ENCODE measurements at regions not wholly inside any gene's neighbourhood (a gene's known extent, or its start where the extent isn't known, plus 50 kb on each side); places are given as distances from the start of the nearest gene placed in this dataset.

DNA sequence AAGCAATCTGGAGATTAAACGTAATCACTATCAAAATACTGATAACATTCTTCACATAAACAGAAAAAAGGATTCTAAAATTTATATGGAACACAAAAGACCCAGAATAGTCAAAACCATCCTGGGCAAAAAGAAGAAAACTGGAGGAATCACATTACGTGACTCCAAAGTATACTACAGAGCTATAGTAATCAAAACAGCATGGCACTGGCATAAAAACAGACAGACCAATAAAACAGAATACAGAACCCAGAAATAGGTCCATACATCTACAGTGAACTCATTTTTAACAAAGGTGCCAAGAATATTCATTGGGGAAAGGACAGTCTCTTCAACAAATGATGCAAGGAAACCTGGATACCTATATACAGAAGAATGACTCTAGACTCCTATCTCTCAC, 621.9 kb upstream of the CCDC54 start:
- no peak for DNase-seq (ENCODE audit: low spot score)

DNA sequence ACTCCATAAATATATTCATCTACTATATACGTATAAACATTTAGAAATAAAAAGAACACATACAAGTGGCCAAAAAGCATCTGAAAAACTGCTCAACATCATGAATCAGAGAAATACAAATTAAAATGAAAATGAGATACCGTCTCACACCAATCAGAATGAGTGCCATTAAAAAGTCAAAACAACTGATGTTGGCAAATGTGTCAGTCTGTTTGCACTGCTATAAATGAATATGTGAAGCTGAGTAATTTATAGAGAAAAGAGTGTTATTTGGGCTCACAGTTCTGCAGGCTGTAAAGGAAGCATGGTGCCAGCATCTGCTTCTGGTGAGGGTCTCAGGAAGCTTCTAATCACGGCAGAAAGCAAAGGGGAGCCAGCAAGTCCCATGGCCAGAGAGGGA, 620.3 kb upstream of the CCDC54 start:
- no peak for DNase-seq (ENCODE audit: low spot score)

DNA sequence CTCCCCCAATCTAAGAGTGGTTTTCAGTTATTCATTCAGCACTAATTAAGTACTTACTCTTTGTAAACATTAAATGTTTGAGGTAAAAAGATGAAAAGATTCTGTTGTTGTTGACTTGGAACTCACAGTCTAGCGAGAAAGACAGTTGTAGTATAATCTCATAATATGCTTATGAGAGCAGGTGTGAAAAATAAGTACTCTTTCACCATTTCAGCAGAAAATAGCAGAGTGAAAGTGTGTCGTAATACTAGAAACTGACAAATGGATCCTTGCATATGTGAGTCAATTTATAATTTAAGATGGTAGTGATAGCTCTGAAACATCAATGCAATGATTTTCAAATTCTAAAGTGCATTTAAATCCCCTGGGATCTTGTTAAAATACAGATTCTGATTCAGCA, 618.8 kb upstream of the CCDC54 start:
- DNase-seq (ENCODE audit: low spot score), result no peak

DNA sequence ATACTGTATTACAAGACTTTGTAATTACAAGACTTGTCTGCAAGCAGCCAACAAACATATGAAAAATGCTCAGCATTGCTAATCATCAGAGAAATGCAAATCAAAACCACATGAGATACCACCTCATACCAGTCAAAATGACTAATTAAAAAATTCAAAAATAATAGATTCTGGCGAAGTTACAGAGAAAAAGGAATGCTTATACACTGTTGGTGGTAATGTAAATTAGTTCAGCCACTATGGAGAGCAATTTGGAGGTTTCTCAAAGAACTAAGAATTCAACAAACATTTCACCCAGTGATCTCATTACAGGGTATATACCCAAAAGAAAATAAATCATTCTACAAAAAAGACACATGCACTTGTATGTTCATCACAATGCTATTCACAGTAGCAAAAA, 617.5 kb upstream of the CCDC54 start:
- no peak for DNase-seq (ENCODE audit: low spot score)

DNA sequence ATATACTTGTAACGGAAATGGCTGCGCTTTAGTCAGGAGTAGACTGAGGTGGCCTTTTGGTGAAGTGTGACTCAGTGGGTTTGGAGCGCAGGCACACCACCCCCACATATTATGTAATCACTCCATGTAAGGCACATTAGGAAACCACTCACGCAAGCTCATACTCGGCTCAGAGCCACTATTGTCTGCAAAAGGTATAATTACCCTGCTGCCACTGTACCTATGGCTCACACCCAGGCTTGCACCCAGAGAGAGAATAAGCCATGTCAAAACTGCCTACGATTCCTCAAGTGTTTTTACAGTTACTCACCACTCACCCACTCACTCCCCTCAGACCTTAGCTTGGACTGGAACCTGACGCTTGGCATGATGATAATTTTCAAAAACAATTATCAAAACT, 611.9 kb upstream of the CCDC54 start:
- no peak for DNase-seq (ENCODE audit: low spot score)

DNA sequence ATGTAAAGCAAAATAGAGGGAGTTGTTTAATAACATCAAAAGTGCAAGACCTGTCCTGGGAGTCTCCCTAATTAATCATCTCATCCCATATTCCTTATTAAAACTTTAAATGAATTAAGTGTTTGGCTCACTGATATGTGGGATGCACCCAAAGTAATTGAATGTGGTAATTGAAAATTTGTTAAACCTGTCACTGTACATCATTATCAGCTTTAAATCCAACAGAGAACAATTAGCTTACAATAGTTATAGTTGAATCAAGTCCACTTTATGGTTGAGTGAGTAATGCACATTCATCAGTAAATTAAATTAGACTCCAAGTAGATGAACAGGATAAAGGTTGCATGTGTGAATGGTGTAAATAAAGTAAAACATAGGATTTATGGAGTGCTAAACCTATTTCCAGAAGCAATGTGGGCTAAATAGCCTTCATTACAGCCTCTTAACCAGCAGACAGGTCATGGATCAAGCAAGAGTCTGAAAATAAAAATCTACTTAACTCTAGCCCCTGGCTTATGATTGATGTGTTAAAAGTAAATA, 608.2 kb upstream of the CCDC54 start:
- no peak for DNase-seq (ENCODE audit: low spot score)

DNA sequence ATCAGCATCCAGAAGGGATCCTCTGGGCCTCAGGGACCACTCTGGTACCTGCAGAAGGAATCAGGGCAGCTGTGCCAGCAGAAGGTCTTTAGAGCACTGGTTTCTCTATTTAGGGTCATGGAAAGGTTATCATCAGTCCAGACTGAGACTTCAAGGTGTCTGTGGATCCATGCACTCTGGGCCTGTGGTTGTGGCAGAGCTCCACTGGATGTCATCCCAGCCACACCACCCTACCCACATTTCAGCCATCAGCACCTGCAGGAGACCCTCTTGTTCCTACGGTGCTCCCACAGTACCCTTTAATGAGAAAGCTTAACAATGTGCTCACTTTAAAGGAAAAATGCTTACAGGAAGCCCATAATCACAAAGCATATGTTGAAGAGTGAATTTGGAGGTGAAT, 603.4 kb upstream of the CCDC54 start:
- no peak for DNase-seq (ENCODE audit: low spot score)

DNA sequence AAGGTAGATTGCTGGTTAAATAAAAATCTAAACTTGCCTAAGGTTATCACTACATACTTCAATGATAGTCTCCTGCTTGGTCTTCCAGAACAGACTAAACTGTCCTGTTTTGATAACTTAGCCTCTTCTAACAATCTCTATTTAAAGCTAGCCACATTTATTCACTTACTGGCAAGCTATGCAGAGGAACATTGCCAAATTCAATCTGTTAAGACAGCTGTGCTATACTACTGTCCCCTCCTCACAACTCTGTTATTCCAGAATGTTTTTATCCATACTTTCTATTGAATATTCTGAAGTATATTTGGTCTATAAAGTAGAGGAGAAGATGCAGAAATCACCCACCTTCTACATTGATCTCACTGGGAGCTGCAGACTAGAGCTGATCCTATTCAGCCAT, 594.0 kb upstream of the CCDC54 start:
- DNase-seq (ENCODE audit: low spot score), result no peak

DNA sequence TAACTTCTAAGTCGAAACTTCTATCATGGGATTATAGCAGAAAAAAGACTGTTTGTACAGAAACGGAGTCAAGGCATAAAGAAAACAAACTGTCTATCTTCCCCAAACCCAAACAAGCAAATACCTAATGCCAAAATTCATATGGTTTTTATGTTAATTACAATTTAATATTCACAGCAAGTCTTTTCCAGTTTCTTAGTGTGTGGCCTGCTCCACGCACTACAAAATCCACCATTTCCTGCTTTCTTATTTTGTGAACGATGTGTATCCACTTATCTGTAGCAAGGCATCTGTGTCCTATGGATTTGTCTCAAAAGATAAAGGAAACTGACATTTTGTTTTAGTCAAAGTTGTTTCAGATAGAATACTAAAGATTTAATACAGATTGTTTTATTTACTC, 588.0 kb upstream of the CCDC54 start:
- no peak for DNase-seq (ENCODE audit: low spot score)

DNA sequence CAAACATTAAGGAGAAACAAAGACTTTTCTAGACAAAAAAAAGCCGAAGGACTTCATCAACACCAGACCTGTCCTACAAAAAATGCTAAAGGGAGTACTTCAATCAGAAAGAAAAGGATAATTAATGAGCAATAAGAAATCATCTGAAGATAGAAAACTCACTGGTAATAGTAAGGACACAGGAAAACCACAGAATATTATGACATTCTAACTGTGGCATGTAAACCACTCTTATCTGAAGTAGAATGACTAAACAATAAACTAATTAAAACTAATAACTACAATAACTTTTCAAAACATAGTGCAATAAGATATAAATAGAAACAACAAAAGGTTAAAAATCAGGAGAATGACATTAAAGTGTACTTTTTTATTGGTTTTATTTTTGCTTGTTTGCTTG, 584.5 kb upstream of the CCDC54 start:
- DNase-seq (ENCODE audit: low spot score), result no peak

DNA sequence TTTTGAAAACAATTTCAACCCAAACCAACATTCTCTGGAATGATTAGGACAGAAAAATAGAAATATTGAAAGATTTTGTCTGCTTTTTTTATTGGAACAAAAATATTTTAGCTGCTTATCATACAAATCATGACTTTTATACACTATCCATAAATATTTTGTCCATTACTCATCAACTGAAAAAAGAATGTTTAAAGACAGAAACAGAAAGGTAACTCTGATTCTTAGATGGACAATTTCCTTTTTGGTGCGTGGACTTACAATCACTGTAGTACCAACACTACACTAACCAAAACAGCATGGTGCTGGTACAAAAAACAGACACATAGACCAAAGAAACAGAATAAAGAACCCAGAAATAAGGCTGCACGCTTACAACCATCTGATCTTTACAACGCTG, 582.8 kb upstream of the CCDC54 start:
- no peak for DNase-seq (ENCODE audit: low spot score)

DNA sequence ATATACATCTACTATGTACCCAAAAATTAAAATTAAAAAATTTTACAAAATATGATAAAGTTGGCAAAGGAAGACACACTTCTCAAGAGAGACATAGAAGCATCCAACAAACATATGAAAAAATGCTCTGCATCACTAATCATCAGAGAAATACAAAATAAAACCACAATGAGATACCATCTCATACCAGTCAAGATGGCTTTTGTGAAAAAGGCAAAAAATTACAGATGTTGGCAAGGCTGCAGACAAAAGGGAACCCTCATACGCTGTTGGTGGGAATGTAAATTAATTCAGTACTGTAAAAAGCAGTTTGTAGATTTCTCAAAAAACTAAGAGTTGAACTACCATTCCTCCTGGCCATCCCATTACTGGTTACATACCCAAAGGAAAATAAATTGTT, 581.7 kb upstream of the CCDC54 start:
- no peak for DNase-seq (ENCODE audit: low spot score)

DNA sequence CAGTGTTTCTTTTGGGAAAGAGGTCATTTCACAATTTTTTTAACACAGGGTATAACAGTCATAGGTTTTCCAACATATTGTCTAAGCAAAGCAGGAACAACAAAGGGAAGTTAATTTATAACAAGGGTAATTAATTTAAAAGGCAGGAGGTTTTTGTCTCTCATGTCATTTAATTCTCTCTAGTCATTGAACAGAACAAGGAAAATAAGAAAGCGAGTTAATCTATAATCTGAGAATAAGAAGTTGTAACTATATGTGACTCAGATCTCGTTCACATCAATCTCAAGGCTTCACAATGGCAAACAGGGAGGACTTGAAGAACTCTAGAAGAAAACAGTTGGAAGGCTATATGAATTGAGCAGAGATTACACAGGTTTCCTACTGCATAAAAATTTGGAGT, 579.8 kb upstream of the CCDC54 start:
- DNase-seq (ENCODE audit: low spot score), result no peak

DNA sequence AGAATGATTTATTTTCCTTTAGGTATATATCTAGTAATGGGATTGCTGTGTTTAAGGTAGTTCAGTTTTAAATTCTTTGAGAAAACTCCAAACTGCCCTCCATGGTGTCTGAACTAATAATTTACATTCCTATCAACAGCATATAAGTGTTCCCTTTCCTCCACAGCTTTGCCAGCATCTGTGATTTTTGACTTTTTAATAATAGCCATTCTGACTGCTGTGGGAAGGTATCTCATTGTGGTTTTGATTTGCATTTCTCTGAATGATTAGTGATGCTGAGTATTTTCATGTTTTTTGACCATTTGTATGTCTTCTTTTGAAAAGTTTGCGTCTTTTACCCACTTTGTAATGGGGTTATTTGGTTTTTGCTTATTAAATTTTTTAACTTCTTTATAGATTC, 571.6 kb upstream of the CCDC54 start:
- DNase-seq (ENCODE audit: low spot score), result no peak

DNA sequence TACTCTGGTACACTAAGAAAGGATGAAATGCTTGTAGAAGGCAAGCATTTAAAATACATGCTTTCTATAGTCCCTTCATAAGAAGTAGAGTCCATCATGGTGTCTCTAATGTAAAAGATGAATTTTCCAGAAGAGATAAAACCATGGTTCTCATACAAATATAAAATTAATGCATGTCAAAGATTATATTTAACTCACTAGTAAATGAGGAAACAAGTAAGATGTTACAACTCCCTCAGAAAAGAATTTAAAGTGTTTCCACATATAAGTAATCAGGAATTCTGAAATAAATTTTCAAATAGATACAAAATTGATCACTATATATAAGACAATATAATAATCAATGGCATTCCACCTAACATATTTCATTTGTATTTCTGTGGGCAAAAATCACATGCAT, 570.3 kb upstream of the CCDC54 start:
- DNase-seq (ENCODE audit: low spot score), result no peak

DNA sequence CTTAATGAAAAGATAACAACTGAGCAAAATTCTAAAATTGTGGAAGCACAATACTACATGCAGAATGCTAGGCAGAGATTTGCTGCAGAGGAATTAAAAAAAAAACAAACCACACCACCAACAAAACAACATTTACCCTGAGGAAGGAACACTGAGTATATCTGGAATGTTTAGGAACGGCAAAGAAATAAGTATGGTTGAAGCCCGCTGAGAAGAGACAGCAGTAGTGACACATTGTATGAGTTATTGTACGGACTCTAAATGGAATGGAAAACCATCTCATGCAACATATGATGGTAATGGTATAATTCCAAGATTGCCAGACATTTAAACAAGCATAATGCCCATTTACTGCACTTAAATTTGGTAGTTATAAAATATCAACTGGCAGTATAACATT, 568.2 kb upstream of the CCDC54 start:
- no peak for DNase-seq (ENCODE audit: low spot score)

DNA sequence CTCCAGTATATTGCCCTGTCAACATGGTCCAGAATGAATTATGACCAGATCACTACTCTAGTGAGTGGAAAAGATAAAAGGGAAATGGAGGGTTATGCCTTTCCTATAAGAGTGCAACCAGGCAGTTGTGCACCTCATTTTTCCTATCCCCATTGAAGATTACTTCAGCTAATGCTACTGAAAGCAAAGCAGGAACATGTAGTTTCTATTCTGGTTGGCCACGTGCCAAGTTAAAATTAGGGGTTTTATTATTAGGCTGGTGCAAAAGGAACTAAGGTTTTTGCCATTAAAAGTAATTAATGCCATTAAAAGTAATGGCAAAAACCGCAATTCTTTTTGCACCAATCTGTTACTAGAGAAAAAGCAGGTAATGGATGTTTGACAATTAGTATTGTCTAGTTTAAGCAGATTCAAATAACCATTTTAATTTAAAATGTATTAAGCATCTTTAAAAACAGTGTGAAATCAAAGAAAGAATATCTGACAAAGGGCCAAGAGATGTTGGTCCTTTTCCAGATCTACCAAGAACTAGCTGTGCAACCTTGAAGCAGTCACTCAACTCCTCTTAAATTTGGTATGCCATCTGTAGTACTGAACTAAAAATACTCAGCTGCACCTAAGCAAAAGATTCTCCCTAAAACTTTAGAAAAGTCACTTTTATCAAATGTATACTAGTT, 567.5 kb upstream of the CCDC54 start:
- DNase-seq (ENCODE audit: low spot score), result no peak

DNA sequence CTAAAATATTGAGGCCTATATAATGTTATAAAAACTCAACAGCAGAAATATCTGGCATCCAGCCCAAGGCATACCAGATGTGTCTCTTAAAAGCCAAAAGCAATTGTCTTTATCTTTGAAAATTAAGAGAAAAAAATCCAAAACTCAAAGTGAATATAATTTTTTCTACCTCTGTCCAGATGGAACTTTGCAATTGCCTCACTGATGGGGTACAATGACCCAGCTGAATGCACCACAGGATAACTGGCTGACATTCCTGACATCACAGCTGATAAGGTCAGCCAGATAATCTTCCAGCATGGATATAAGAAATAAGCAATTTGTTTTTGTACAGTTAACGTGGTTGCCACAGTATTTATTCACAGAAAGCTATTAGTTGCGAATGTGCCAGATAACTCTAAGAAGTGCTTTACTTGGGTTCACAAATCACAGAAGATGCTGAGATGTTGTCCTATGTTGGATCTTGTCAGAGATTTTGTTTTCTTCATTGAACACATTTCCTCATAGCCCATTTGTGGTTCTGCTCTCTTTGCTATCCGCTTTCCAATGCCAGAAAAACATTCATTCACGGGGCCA, 566.9 kb upstream of the CCDC54 start:
- DNase-seq (ENCODE audit: low spot score), result no peak

DNA sequence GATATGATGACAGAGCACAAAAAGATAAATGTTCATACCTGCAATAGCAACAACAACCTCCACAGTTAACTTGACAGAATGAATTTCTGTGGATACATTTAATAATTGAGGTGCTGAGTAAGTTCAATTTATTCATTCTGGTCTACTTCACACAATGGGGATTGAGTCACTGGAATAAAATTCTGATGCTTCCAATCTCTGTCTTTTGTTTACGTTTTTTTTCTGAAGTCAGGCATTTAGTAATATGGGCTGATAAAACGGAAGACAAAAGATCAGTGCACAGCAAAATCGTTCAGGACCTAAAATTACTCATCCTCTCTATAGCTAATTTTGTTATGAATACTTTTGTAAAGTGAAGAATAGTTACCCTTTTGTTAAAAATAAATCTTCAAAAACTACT, 565.9 kb upstream of the CCDC54 start:
- DNase-seq (ENCODE audit: low spot score), result peak; percentile 10

DNA sequence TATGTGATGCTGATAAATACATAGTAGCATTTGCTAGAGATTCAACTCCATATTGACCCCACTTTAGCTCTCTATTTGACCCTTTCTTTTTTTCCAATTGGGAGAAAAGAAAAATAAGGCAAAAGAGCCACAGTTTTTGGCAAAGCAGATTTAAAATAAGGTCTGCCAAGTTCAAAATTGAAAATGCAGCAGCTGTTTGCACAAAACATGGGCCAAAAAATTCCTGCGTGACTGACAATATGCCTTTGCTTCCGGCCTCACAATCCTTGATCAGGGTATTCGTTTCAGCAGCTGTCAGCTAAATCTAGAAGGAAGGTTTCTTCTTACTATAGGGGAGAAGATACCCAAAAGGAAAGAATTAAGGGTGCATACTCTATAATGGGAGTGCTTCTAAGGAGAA, 563.5 kb upstream of the CCDC54 start:
- no peak for DNase-seq (ENCODE audit: low spot score)

DNA sequence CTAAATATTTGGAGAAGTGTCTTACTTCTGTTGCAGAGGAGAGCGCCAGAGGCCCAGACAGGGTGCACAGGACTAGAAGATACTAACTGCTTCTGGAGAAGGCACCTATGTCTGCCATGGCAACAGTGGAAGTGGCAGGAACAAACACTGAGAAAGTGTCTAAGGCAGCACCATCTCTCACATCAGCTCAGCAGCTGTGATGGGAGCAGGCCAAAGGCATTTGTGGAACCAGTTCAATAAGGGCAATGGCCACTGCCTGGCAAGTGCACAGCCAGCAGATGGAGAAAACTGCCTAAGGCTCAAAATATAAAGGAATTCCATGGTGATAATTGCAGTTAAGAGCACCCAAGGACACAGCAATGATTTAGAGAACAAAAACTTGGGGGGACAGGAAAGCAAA, 563.0 kb upstream of the CCDC54 start:
- DNase-seq (ENCODE audit: low spot score), result no peak

DNA sequence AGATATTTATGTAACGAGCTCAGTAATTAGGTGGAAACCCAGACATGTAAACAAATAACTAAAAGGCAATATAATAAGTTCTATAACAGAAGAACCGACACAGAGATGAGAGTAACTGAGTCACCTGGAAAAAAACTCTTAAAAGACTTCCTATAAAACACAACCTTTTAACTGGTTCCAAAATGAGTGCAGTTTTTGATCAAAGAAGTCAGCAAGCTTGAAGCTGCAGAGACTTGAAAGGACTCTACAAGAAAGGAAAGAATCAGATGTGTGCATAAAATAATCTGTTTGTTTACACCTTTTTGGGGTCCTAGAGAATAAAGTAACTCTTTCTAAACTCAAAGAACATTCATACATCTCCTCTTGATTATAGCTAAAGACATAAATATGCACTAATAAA, 560.4 kb upstream of the CCDC54 start:
- DNase-seq (ENCODE audit: low spot score), result no peak

DNA sequence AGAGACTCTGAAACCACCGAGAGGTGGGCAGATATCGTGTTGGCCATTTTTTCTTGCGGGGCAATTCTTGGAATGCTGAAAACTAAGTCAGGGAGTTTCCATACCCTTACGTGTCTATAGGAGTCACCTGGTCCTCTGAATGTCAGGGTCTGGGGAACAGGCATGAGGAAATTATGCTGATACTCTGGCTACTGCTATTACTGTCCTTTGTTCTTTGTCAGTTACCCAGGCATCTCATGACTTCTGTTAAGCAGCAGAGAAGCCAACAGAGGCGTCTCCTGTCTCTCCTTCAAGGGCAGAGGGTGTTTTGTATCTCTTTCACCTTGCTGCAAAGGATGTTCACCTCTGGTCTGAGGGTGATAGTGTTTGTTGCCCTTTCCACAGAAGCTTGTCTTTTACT, 559.5 kb upstream of the CCDC54 start:
- no peak for DNase-seq (ENCODE audit: low spot score)

DNA sequence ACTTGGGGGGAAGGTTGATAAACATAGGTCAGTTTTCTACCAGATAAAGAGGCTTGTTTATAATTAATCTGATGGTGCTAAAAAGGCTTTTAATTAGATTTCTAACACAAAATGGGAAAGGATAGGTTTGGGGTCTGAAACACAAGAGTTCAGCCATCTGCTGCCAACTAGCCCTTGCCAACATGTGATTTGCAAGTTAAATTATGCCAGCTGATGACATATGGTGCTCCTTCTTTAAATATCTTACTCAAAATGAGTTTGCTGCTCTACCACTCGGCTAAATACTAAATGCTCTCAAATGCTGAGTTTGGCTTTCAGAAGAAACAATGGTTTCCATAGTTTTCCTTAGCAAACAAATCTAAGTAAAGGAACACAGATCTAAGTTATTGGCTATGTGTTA, 557.8 kb upstream of the CCDC54 start:
- no peak for DNase-seq (ENCODE audit: low spot score)
